GM18517 (cell line): ENCODE measurements at regions not wholly inside any gene's neighbourhood (a gene's known extent, or its start where the extent isn't known, plus 50 kb on each side); places are given as distances from the start of the nearest gene placed in this dataset.
"Not testable (repeated sequence)": the region's sequence is repeated elsewhere in the genome, so short reads cannot be mapped to it uniquely, and the experiment has no call there.

Source experiments
- ATAC-seq: cut with Tn5 transposase; IDR thresholded peaks from one replicate; pipeline ENCODE4 v1.9.1; 2021; ENCODE audit warnings: mild to moderate bottlenecking, moderate library complexity; ENCODE audit not compliant: unreplicated experiment

DNA sequence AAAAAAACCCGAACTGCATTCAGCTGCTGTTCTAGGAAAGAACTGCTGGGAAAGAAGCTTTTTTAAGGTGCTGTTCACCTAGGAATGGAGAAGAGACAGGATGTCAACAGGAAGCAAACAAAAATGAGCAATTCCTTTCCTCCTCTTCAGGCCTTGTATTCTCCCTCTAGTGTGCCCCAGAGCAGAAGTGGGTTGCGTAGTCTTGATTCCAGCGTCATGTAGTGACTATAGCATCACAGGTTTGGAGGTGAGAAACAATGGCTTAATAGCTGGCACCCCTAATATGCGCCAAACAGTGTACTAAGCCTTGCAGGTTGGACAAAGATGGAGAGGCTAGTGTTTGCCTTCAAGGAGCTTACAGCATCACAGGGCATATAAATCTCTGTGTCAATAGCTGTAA is 146.3 kb upstream of the LCORL start:
- no peak for ATAC-seq

DNA sequence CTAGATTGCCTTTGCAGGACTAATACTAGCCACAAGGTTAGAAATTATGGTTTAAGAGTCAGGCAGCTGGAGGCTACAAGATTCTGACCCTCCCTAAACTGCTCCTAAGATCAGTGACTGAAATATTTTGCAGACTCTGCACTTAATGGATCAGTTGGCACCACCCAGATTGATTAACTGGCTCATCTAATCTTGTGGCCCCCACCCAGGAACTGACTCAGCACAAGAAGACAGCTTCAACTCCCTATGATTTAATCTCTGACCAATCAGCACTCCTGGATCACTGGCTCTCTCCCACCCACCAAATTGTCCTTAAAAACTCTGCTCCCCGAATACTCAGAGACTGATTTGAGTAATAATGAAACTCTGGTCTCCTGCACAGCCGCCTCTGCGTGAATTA is 145.4 kb upstream of the LCORL start:
- ATAC-seq, result no peak

DNA sequence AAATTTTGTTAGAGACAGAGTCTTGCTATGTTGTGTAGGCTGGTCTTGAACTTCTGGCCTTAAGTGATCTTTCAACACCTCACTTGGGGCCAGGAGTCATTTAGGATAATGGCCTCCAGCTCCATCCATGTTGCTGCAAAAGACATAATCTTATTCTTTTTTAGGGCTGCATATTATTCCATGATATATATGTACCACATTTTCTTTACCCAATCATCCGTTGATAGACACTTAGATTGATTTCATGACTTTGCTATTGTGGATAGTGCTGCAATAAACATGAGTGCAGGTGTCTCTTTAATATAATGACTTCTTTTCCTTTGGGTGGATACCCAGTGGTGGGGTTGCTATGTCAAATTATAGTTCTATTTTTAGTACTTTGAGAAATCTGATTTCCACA is 140.9 kb upstream of the LCORL start:
- no peak for ATAC-seq

DNA sequence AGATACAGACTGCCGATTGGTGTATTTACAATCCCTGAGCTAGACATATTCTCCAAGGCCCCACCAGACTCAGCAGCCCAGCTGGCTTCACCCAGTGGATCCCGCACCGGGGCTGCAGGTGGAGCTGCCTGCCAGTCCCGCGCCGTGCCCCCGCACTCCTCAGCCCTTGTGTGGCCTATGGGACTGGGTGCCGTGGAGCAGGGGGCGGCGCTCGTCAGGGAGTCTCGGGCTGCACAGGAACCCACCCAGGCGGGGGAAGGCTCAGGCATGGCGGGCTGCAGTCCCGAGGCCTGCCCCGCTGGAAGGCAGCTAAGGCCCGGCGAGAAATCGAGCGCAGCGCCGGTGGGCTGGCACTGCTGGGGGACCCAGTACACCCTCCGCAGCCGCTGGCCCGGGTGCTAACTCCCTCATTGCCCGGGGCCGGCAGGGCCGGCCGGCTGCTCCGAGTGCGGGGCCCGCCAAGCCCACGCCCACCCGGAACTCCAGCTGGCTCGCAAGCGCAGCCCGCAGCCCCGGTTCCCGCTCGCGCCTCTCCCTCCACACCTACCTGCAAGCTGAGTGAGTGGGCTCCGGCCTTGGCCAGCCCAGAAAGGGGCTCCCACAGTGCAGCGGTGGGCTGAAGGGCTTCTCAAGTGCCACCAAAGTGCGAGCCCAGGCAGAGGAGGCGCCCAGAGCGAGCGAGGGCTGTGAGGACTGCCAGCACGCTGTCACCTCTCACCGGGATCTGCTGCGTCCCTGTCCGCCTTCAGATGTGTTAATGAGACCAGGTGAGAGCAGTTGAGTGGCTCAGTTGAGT is 137.8 kb upstream of the LCORL start:
- not testable (repeated sequence) for ATAC-seq

DNA sequence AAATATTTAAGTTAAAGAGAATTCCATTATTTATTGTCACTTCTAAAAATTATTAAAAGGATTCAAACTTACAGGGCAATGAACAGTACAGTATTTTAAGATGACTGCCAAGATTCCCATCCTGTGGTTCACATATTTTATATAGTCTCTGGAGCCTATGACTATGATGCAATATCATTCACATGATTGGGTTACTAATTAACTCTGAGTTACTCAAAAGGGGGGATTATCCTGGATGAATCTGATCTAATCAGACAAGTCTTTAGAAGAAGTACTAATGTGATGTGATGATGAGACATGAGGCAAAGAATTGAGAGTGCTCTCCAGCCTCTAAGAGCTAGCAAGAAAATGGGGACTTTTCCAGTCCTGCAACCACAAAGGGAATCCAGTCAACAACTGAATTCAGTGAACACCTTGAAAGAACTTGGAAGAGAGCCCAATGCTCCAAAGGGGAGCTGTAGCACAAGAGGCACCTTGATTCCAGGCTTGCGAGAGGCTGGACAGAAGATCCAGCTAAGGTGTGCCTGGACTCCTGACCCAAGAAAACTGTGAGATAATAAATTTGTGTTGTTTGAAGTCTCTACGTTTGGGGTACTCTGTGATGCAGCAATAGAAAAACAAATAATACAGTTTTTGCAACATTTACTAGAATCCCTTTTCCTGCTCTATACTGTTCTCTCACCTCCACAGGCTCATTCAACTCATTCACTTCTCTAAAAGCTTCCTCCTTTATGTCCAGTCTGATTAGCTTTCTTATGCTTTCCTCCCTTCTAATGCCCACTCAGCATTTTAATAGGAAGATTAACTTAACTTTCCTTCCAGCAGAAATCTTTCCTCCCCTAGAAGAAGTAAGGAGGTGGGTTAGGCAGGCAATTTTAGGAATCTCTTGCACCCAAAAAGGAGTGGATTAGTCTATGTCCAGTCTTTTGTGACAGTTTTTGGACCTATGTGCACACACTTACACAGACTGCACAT is 133.8 kb upstream of the LCORL start:
- ATAC-seq, result no peak

DNA sequence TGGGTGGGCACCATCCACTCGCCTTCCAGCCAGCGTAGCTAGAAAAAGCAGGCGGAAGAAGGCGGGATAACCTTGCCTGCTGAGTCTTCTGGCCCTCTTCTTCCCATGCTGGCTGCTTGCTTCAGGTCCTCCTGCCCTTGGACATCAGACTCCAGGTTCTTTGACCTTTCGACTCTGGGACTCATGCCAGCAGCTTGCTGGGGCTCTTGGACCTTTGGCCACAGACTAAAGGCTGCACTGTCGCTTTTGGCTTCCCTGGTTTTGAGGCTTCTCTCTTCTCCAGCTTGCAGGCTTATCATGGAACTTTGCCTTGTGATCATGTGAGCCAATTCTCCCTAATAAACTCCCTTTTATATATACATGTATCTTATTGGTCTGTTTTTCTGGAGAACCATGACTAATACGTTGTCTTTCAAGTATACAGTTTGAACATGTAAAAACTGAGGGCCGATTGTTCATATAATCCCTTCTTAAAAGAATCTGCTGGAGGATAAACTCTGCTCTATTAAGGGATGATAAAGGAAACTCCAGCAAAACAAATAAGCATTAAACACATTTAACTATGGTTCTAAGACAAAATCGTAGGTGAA is 116.6 kb upstream of the LCORL start:
- ATAC-seq, result no peak

DNA sequence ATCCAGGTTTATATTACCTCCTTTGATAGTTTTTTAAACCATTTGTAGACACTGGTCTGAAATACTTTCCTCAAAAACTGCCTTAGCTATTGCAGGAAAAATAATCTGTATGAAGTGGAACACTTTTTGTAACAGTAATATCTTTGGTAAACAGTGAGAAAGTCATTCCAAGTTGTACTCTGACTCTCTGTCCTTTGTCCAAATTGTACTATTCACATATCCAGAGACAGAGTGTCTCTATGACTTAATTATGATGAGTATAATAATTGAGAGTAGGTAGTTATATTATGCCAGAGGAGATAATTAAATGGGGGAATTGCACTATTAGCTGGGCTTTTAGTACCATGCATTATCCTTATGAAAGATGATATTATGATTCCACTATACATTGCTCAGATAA is 112.6 kb upstream of the LCORL start:
- no peak for ATAC-seq

DNA sequence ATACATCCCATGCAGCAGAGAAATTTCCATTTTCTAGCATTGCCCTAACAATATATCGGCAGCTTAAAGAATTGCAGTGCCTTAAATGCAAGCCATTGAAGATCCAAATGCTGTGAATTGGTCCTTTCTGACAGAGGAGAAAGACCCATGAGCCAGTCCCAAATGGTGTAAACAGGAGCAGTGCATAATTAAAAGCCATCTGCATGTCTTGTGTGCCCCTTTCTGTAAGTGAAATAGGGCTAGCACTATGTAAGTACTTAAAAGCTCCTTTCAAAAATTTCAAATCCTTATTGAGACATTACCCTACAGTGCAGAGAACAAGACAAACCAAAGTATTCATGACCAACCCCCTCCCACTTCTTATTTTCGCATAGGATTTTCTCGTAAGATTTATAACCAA is 108.7 kb upstream of the LCORL start:
- ATAC-seq, result no peak

DNA sequence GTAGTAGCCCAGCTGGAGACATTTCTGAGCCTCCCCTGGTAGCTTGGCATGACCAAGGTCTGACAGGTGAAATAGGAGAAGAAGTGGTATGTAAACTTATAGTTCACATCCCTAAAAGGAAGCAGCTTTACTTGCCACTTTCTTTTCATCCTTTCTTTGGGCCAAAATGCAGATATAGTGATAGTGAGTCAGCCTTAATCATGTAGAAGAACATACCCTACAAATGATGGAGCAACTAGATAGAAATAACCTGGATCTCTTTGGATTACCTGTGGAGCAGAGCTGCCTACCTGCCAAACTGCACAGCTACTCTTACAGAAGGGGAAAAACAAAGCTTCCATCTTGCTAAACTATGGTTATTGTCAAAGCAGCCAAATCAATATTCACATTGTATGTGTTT is 106.7 kb upstream of the LCORL start:
- ATAC-seq, result no peak

DNA sequence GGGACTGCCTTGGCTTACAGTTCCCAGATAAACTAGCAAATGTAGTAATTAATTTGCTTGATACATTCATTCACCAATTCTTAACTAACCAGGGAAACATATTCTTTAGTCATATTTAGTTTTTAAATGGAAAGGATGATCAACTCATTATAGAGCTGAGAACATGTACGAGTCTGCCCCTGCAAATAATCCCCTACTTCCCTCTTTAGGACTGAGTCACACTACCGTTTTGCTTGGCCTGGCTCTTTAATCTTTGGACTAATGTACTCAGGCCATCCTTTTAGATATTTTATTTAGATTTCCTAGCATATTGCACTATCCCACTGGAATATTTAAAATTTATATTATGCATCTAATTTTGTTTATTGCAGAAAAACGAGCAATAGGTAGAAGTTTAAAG is 105.5 kb upstream of the LCORL start:
- no peak for ATAC-seq

DNA sequence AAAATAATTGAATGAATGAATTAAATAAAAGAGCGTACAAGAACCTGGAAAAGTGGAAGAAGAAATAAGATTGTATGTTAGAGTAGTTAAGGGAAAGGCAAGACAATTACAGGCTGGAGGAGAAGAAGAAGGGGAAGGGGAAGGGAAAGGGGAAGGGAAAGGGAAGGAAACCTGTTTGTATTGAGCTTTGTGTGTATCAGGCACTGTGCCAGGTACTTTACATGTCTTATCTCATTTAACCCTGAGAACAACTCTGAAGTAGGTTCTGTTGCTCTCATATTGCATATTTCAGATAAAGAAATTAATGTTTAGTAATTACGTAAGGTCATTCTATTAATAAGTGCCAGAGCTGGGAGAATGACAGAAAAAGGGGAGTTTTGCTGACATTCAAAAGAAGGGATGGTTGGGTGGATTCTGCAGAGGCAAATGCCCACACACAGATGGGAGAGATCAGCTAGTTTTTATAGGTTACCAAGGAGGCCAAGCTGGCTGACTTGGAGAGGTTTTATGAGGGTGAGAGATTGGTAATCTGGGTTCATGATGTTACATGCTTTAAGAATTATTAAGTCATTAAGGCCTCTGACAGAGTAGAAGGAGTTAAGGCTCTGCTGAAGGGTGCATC is 92.3 kb upstream of the LCORL start:
- ATAC-seq, result no peak

DNA sequence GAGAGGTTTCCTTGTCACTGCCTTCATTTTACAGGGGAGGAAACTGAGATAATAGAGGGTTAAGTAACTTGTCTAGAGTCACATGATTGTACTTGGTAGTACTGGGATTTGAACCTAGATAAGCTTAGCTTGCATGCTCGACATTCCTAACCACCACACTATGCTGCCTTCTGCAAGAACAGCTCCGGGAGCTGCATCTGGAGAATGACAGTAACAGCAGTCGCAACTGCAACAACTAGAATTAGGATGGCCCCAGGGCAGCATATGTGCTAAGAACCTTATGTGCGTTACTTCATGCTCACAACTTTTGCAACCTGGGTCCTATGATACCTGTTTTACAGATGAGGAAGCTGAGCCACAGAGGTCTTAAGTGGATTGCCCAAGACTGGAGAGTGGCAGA is 89.5 kb upstream of the LCORL start:
- no peak for ATAC-seq

DNA sequence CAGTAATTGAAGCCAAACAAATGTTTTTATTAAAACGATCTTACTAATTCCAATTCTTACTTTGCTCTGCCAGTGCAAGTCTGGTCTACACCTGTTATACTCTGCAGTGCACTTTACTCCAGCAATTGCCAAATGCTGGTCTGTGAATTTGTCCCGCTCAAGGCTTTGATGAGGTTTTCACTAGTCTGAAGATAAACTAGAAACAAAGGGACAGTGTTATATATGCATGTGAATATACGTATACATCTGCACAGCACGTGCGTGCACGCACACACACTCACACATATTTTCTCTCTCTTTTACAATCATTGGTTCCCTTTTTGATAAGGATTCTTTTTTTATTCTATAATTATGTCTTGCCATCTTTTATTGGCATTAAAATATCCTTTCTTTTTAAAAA is 88.5 kb upstream of the LCORL start:
- ATAC-seq, result no peak

DNA sequence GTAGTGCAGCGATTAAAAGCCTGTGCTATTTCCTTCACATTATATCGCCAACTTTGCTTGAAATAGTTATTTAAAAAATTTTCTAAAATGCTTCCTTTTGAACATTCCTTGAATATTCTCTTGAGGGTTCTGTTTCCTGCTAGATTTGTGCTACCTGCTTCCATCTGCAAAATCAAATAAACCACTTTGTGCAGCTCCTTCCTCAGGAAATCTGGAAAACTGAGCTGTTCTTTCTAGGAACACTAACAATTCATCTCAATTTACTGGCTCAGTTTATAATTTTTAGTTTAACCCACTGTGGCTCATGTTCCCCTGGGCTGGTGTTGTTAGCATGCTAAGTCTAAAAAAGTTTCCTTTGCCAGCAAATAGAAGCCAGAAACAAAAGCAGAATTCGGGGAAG is 88.1 kb upstream of the LCORL start:
- ATAC-seq, result no peak

DNA sequence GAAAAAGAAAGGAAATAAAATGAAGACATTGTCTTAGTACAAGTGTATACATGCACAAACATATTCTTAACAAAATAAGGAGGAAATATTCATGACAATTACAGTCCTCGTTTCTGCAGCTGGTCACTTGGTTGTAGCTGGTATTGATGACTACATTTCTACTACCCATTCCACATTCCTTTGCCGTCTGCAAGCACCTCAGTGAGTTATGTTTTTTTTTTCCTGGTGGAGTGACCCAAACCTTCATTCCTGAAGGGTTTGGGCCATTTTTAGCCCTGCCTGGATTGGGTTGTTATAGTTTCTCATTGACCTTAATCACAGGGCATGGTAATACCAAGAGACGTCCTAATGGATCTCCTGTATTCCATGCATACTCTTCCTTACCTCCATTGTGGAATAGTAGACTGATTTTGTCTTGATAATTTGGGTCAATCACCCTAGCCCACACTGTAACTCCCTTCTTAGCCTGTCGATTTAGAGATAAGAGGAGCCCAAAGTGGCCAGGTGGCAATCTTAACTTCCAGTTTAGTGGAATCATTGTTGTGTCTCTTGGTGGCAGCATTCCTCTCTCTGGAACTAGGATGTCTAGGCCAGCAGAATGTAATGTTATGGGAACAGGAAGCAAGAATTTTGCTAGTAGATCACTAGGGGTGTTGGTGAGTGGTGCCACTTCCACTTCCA is 86.4 kb upstream of the LCORL start:
- not testable (repeated sequence) for ATAC-seq

DNA sequence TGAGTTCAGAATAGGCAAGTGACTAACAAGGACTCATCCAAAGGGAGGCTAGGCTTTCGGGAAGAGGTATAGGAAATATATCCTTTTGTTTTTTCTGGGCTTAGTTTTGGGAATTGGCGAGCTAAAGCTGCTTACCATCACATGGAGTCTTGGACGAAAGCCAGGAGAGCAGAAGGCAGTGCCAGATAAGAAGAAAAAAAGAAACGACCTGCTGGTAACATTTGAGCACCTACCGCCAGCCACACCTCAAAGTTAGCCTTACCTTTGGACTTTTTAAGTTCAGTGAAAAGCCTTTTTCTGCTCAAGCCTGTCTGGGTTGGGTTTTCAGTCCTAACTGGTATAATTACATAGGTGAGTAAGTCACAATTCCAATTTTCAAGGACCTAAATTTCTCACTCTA is 85.1 kb upstream of the LCORL start:
- no peak for ATAC-seq

DNA sequence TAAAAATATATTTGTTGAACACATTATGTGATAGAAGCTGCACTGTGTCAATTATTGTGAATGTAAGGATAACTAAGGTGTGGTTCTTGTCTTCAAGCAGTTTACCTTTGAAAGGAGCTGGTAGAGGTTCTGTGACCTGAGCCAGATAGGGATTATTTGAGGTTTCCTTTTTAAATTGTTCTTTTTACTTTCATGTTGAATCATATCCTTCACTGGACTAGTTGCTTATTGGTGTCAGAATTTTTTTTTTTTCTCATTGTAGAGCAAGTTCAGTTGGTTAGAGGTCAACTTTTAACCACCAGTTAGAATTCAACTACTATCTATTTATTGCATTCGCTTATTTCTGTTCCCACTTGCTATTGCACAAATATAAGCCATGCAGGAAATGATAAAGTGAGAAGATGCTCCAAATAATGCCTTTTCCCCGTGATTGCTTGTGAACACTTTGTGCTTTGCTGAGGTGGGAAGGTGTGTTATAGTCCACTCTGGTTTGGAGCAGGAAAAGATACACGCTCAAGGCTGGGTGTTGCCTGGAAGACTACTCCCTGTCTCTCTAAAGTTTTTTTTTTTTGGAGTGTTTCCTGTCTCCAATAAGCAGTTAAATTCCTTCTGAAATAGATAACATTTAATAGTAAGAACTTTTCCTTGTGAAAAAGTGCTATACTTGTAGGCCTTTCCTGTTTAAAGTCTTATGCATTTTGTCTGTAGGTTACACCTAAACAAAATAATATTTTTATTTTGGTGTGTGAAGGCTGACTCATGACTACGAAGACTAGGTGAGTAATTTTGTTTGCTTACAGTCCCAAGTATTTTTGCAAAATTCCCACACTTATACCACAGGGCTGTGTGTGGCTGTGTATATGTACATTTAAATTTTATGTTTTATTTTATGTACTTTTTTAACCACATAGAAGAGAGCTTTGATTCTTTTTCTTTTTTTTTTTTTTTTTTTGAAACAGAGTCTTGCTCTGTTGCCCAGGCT is 83.8 kb upstream of the LCORL start:
- ATAC-seq, result peak; percentile 81

DNA sequence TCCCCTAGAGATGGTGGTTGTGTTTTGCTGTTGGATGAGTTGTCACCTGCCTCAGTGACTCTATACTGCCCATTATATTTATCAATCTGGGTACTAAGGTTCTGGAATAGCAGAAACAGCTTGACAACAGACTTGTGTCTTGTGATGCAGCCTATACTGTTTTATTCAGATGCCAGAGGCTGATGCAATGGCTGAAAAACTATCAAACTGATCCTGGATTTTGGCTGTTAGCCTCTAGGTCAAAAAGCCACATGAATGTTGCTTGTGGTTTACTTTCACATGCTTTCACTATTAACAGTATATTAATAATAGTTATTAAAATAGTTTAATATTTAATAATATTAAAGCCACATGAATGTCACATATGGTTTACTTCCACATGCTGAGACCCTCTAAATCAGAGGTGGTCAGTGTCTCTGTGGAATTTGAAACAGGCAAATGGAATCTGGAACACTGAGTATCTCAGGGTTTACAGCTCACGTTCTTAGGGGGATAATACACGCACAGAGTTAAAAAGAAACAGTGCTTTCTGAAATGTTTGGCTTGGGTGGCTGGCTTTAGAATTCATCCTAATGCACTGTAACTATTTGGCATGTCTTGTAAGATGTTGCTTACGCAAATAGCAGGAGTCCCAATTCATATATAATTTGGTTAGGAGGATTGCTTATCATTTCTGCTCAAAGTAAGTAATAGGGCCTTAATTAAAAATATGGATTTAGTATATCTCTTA is 82.5 kb upstream of the LCORL start:
- no peak for ATAC-seq

DNA sequence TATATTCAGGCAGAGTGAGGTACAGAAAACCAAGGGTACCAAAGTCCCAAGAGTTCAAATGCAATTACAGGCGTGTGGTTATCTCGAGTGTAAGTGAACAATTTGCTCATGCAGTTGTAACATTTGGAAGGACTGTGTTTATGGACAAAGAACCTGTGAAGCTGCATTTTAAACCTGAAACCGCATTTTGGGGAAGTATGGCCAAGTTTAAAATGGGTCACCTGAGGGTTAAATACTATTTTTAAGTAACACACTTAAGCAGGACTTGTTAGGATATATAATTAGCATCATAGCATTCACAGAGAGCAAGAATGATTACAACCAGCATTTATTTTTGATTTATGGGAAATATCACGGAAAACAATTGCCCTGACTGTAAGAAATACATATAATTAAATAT is 79.1 kb upstream of the LCORL start:
- ATAC-seq, result peak; percentile 49
